Right atrium auricular region (tissue), 2 donors: ENCODE measurements at regions not wholly inside any gene's neighbourhood (a gene's known extent, or its start where the extent isn't known, plus 50 kb on each side); places are given as distances from the start of the nearest gene placed in this dataset.
A peak's percentile ranks its signal among the peaks of the same experiment; 100 is the strongest.

ENCODE experiments used
- DNase-seq: peaks from one replicate; pipeline ENCODE4 v3.0.0-alpha.2; 2019; ENCODE audit warnings: low spot score
- H3K27ac ChIP-seq, 2 donors: fragments of 200-600 bp; sonication (generic); 1 replicate in 1 of 2; 2 replicates in 1 of 2; pipeline ENCODE4 v1.5.1; 2016 to 2019
- H3K27me3 ChIP-seq, 2 donors: fragments of 200-600 bp; sonication (generic); one replicate each; pipeline versions ENCODE4 v1.5.1 to v1.6.0; 2017 to 2019
- H3K36me3 ChIP-seq: fragments of 200-600 bp; sonication (generic); one replicate; pipeline ENCODE4 v1.5.1; 2016
- H3K4me1 ChIP-seq, 2 donors: fragments of 200-600 bp; sonication (generic); one replicate each; pipeline versions ENCODE4 v1.5.1 to v1.6.0; 2017 to 2019
- H3K4me3 ChIP-seq, 2 donors: fragments of 200-600 bp; sonication (generic); 1 replicate in 1 of 2; 2 replicates in 1 of 2; pipeline ENCODE4 v1.5.1; 2017 to 2019; ENCODE audit warnings: mild to moderate bottlenecking in 1 of 2, moderate library complexity in 1 of 2
- H3K9me3 ChIP-seq, 2 donors: fragments of 200-600 bp; sonication (generic); one replicate each; pipeline ENCODE4 v1.5.1; 2019
- CTCF ChIP-seq, 2 donors: fragments of 200-600 bp; sonication (generic); IDR thresholded peaks; one replicate each; pipeline ENCODE4 v1.5.1; 2019; ENCODE audit warnings: antibody characterized with exemption in 2 of 2

- no peak for DNase-seq
- no peaks in the 10 kb centered on the region for H3K4me1 ChIP-seq
- no peak overlapping the region for H3K4me3 ChIP-seq
- no peaks in the 10 kb centered on the region for H3K9me3 ChIP-seq
- H3K27ac ChIP-seq: no peak overlapping the region
- H3K36me3 ChIP-seq: no peaks in the 10 kb centered on the region
- no peak for TF ChIP-seq CTCF (IDR thresholded peaks at IDR 0.05)
- H3K27me3 ChIP-seq: no peaks in the 10 kb centered on the region
Measured at GRCh38 chr2:221167561-221167960, 404.5 kb downstream of the EPHA4 start.

GRCh38 chr2:221169724-221170123 is 402.4 kb downstream of the EPHA4 start:
- no peaks in the 10 kb centered on the region for H3K4me1 ChIP-seq
- no peak for TF ChIP-seq CTCF (IDR thresholded peaks at IDR 0.05)
- H3K9me3 ChIP-seq: no peaks in the 10 kb centered on the region
- no peak for DNase-seq
- no peaks in the 10 kb centered on the region for H3K27me3 ChIP-seq
- H3K4me3 ChIP-seq: no peak overlapping the region
- no peak overlapping the region for H3K27ac ChIP-seq
- H3K36me3 ChIP-seq: no peaks in the 10 kb centered on the region

GRCh38 chr2:221170548-221170947 is 401.6 kb downstream of the EPHA4 start:
- no peak for DNase-seq

GRCh38 chr2:221176667-221177066 is 395.4 kb downstream of the EPHA4 start:
- Histone ChIP-seq H3K27me3 (no peaks in the 10 kb centered on the region), H3K36me3 (no peaks in the 10 kb centered on the region), H3K27ac (no peak overlapping the region), H3K4me1 (no peaks in the 10 kb centered on the region), H3K9me3 (no peaks in the 10 kb centered on the region), H3K4me3 (no peak overlapping the region)
- no peak for DNase-seq
- no peak for TF ChIP-seq CTCF (IDR thresholded peaks at IDR 0.05)

More at GRCh38 chr2:221170548-221170947, 401.6 kb downstream of the EPHA4 start:
- Histone ChIP-seq H3K27me3 (no peaks in the 10 kb centered on the region), H3K4me1 (no peaks in the 10 kb centered on the region), H3K9me3 (no peaks in the 10 kb centered on the region), H3K4me3 (no peak overlapping the region), H3K36me3 (no peaks in the 10 kb centered on the region), H3K27ac (no peak overlapping the region)
- TF ChIP-seq CTCF (IDR thresholded peaks at IDR 0.05): no peak

- TF ChIP-seq CTCF (IDR thresholded peaks at IDR 0.05): no peak
- Histone ChIP-seq H3K36me3 (no peaks in the 10 kb centered on the region), H3K4me1 (no peaks in the 10 kb centered on the region), H3K27me3 (no peaks in the 10 kb centered on the region), H3K9me3 (no peaks in the 10 kb centered on the region), H3K27ac (peak overlapping the region in 1 of 2 donors; percentile 9), H3K4me3 (no peak overlapping the region)
- no peak for DNase-seq
Measured at GRCh38 chr2:221178139-221178538, 394.0 kb downstream of the EPHA4 start.

GRCh38 chr2:221186873-221187272 is 385.2 kb downstream of the EPHA4 start:
- TF ChIP-seq CTCF (IDR thresholded peaks at IDR 0.05): no peak
- no peaks in the 10 kb centered on the region for H3K36me3 ChIP-seq
- H3K27ac ChIP-seq: no peak overlapping the region
- no peaks in the 10 kb centered on the region for H3K27me3 ChIP-seq
- H3K9me3 ChIP-seq: no peaks in the 10 kb centered on the region
- no peak overlapping the region for H3K4me3 ChIP-seq
- DNase-seq: no peak
- no peaks in the 10 kb centered on the region for H3K4me1 ChIP-seq
